ENCODE measurements at regions not wholly inside any gene's neighbourhood (a gene's known extent, or its start where the extent isn't known, plus 50 kb on each side); places are given as distances from the start of the nearest gene placed in this dataset.

- TF ChIP-seq CTCF (IDR thresholded peaks at IDR 0.05): no peak
- TF ChIP-seq POLR2A (IDR thresholded peaks at IDR 0.05): no peak
Measured at GRCh38 chr11:128365044-128365443, 222.3 kb downstream of the ETS1 start.

All from suprapubic skin (tissue), 3 donors.